Upper lobe of left lung (tissue), 6 donors: ENCODE measurements at regions not wholly inside any gene's neighbourhood (a gene's known extent, or its start where the extent isn't known, plus 50 kb on each side); places are given as distances from the start of the nearest gene placed in this dataset.
"Not testable (repeated sequence)": the region's sequence is repeated elsewhere in the genome, so short reads cannot be mapped to it uniquely, and the experiment has no call there.

ENCODE experiments used
- ATAC-seq, 2 donors: fragments of 200-7000 bp; cut with Tn5 transposase; one replicate each; pipeline ENCODE4 v1.9.1; 2022; ENCODE audit warnings: mild to moderate bottlenecking in 2 of 2, moderate library complexity in 2 of 2; ENCODE audit not compliant: low FRiP score in 2 of 2
- DNase-seq, 2 donors: peaks; one replicate each; pipeline ENCODE4 v3.0.0-alpha.2; 2019 to 2020
- H3K27ac ChIP-seq, 4 donors: fragments of 200-600 bp; sonication (generic); one replicate each; pipeline ENCODE4 v1.5.1; 2016 to 2019
- H3K27me3 ChIP-seq, 4 donors: fragments of 200-600 bp; sonication (generic); one replicate each; pipeline ENCODE4 v1.5.1; 2017 to 2019
- H3K36me3 ChIP-seq, 4 donors: fragments of 200-600 bp; sonication (generic); one replicate each; pipeline ENCODE4 v1.5.1; 2016 to 2019
- H3K4me1 ChIP-seq, 4 donors: fragments of 200-600 bp; sonication (generic); one replicate each; pipeline ENCODE4 v1.5.1; 2018 to 2019
- H3K4me3 ChIP-seq, 4 donors: fragments of 200-600 bp; sonication (generic); one replicate each; pipeline ENCODE4 v1.5.1; 2017 to 2019; ENCODE audit warnings: mild to moderate bottlenecking in 2 of 4, moderate library complexity in 1 of 4
- H3K9me3 ChIP-seq, 4 donors: fragments of 200-600 bp; sonication (generic); one replicate each; pipeline ENCODE4 v1.5.1; 2018 to 2019
- CTCF ChIP-seq, 6 experiments: fragments of 450-650 bp in 4 of 6; fragments of 200-600 bp in 2 of 6; sonication (generic) in 2 of 6; IDR thresholded peaks; one replicate each; pipeline ENCODE4 v1.5.1; 2016 to 2019; ENCODE audit warnings: antibody characterized with exemption in 6 of 6
- EP300 ChIP-seq, 4 donors: sonication (generic); formaldehyde crosslinking; IDR thresholded peaks; one replicate each; pipeline ENCODE4 v1.5.1; 2017; ENCODE audit warnings: antibody characterized with exemption in 4 of 4, control low read depth in 2 of 4
- POLR2A ChIP-seq, 4 donors: fragments of 450-650 bp; IDR thresholded peaks; one replicate each; pipeline ENCODE4 v1.5.1; 2016 to 2017; ENCODE audit warnings: antibody characterized with exemption in 4 of 4, mild to moderate bottlenecking in 2 of 4
- POLR2AphosphoS5 ChIP-seq, 2 donors: sonication (generic); formaldehyde crosslinking; IDR thresholded peaks; one replicate each; pipeline ENCODE4 v1.5.1; 2017; ENCODE audit warnings: antibody characterized with exemption in 2 of 2
- WGBS, 2 donors: methylation state at CpG; one replicate each; pipeline ENCODE4 v1.1.5; 2017 to 2018; 5-methylcytosine and 5-hydroxymethylcytosine counted together
- donor health status: DM: no; HTN: no; CAD: no; lungs with moderate emphysema.
- donor health status: DM: no; HTN: yes; CAD: no; lungs with severe emphysema.

GRCh38 chr5:62780888-62781287, 202.3 kb downstream of the LRRC70 start:
- Histone ChIP-seq H3K36me3 (no peaks in the 10 kb centered on the region), H3K27me3 (no peaks in the 10 kb centered on the region), H3K27ac (no peak overlapping the region), H3K4me1 (peaks cover 0 to 8% (median 5%) of the 10 kb centered on the region in 4 donors), H3K4me3 (no peak overlapping the region), H3K9me3 (no peaks in the 10 kb centered on the region)
- ATAC-seq (no peak), DNase-seq (no peak)
- 87 to 89% methylated on average over 7 of the region's 7 CpGs for WGBS, 2 donors
- TF ChIP-seq POLR2AphosphoS5 (IDR thresholded peaks at IDR 0.05) = no peak
- no peak for TF ChIP-seq EP300 (IDR thresholded peaks at IDR 0.05)
- TF ChIP-seq POLR2A (IDR thresholded peaks at IDR 0.05) = no peak
- no peak for TF ChIP-seq CTCF (IDR thresholded peaks at IDR 0.05)

GRCh38 chr5:62780230-62780629, 201.6 kb downstream of the LRRC70 start:
- no peaks in the 10 kb centered on the region for H3K9me3 ChIP-seq
- no peak overlapping the region for H3K27ac ChIP-seq
- peaks cover 0 to 8% (median 5%) of the 10 kb centered on the region in 4 donors for H3K4me1 ChIP-seq
- no peaks in the 10 kb centered on the region for H3K27me3 ChIP-seq
- no peaks in the 10 kb centered on the region for H3K36me3 ChIP-seq
- no peak for ATAC-seq
- H3K4me3 ChIP-seq = no peak overlapping the region
- no peak for DNase-seq
- 90 to 92% methylated on average over 11 of the region's 11 CpGs for WGBS, 2 donors
- TF ChIP-seq POLR2AphosphoS5 (IDR thresholded peaks at IDR 0.05) (no peak), EP300 (IDR thresholded peaks at IDR 0.05) (no peak), CTCF (IDR thresholded peaks at IDR 0.05) (no peak)

GRCh38 chr5:62779010-62779422, 200.4 kb downstream of the LRRC70 start:
- no peak for TF ChIP-seq EP300 (IDR thresholded peaks at IDR 0.05)
- TF ChIP-seq CTCF (IDR thresholded peaks at IDR 0.05) = peak in 5 of 6 experiments; percentile 52 to 63 (median 58)
- no peaks in the 10 kb centered on the region for H3K9me3 ChIP-seq
- ATAC-seq (peak in 1 of 2 donors; percentile 83), DNase-seq (no peak)
- H3K27me3 ChIP-seq = no peaks in the 10 kb centered on the region
- 20 to 22% methylated on average over 5 of the region's 5 CpGs for WGBS, 2 donors
- H3K4me3 ChIP-seq = no peak overlapping the region
- peaks cover 0 to 8% (median 5%) of the 10 kb centered on the region in 4 donors for H3K4me1 ChIP-seq
- H3K27ac ChIP-seq = no peak overlapping the region
- no peaks in the 10 kb centered on the region for H3K36me3 ChIP-seq

GRCh38 chr5:62778316-62779009, 199.8 kb downstream of the LRRC70 start:
- no peaks in the 10 kb centered on the region for H3K36me3 ChIP-seq
- H3K27ac ChIP-seq = no peak overlapping the region
- peak in 1 of 2 donors; percentile 81 for ATAC-seq
- no peak for DNase-seq
- WGBS, 2 donors = 39 to 58% methylated on average over 3 of the region's 3 CpGs
- no peak overlapping the region for H3K4me3 ChIP-seq
- peaks cover 0 to 8% (median 5%) of the 10 kb centered on the region in 4 donors for H3K4me1 ChIP-seq
- H3K9me3 ChIP-seq = no peaks in the 10 kb centered on the region
- no peak for TF ChIP-seq CTCF (IDR thresholded peaks at IDR 0.05)
- H3K27me3 ChIP-seq = no peaks in the 10 kb centered on the region

GRCh38 chr5:62777081-62777480, 198.5 kb downstream of the LRRC70 start:
- not testable (repeated sequence) for H3K9me3 ChIP-seq

GRCh38 chr5:62776592-62776991, 198.0 kb downstream of the LRRC70 start:
- H3K36me3 ChIP-seq, H3K4me1 ChIP-seq, H3K27me3 ChIP-seq, H3K9me3 ChIP-seq, DNase-seq, H3K27ac ChIP-seq, H3K4me3 ChIP-seq, ATAC-seq: not testable (repeated sequence)
- 87 to 94% methylated on average over 5 of the region's 5 CpGs for WGBS, 2 donors

More at GRCh38 chr5:62777081-62777480, 198.5 kb downstream of the LRRC70 start:
- H3K4me1 ChIP-seq, H3K36me3 ChIP-seq, H3K27me3 ChIP-seq, H3K27ac ChIP-seq, ATAC-seq, H3K4me3 ChIP-seq: not testable (repeated sequence)
- peak in 1 of 2 donors; percentile 59 for DNase-seq
- WGBS, 2 donors = 83 to 95% methylated on average over 15 of the region's 15 CpGs
